ENCODE measurements at regions not wholly inside any gene's neighbourhood (a gene's known extent, or its start where the extent isn't known, plus 50 kb on each side); places are given as distances from the start of the nearest gene placed in this dataset.

- TF ChIP-seq MAX (CRISPR knock-in tag; IDR thresholded peaks at IDR 0.05) (no peak), SP1 (CRISPR knock-in tag; conservative IDR thresholded peaks at IDR 0.05) (no peak), ATF3 (CRISPR knock-in tag; conservative IDR thresholded peaks at IDR 0.05) (no peak), ZBTB43 (CRISPR knock-in tag; IDR thresholded peaks at IDR 0.05) (no peak), CTCF (IDR thresholded peaks at IDR 0.05) (no peak), ZNF138 (CRISPR knock-in tag; conservative IDR thresholded peaks at IDR 0.05) (no peak), E2F1 (CRISPR knock-in tag; IDR thresholded peaks at IDR 0.05) (no peak), TP53 (CRISPR knock-in tag; IDR thresholded peaks at IDR 0.05) (no peak), EMX1 (CRISPR knock-in tag; IDR thresholded peaks at IDR 0.05) (no peak), SMAD3 (CRISPR knock-in tag; IDR thresholded peaks at IDR 0.05; ENCODE audit: borderline replicate concordance) (no peak), JUN (CRISPR knock-in tag; IDR thresholded peaks at IDR 0.05) (no peak), ATF1 (CRISPR knock-in tag; IDR thresholded peaks at IDR 0.05) (no peak)
Measured at GRCh38 chr5:7978991-7979390, 110.0 kb downstream of the MTRR start.
